ENCODE measurements at regions not wholly inside any gene's neighbourhood (a gene's known extent, or its start where the extent isn't known, plus 50 kb on each side); places are given as distances from the start of the nearest gene placed in this dataset.
A peak's percentile ranks its signal among the peaks of the same experiment; 100 is the strongest.

DNA sequence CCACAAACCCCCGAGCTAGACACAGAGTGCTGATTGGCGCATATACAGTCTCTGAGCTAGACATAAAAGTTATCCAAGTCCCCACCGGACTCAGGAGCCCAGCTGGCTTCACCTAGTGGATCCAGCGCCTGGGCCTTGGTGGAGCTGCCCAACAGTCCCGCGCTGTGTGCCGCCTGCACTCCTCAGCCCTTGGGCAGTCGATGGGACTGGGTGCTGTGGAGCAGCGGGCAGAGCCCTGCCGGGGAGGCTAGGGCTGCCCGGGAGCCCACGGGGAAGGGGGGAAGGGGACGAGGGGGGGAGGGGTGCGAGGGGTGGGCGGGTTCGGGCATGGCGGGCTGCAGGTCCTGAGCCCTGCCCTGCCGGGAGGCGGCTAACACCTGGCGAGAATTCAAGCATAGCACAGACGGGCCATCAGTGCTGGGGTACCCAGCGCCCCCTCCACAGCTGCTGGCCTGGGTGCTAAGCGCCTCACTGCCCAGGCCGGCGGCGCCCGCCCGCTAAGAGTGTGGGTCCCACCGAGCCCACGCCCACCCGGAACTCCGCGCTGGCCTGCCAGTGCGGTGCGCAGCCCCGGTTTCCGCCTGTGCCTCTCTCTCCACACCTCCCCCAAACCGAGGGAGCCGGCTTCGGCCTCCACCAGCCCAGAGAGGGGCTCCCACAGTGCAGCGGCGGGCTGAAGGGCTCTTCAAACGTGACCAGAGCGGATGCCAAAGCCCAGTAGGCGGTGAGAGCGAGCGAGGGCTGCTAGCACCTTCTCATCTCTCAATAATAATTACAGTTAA lies 391.2 kb upstream of the NUDT12 start:
- ChIA-PET CTCF (no interaction called here), POLR2A (no interaction called here)
- no peak overlapping the region for H3K27ac ChIP-seq (ENCODE audit: extremely low read depth, low read depth, low read length)
- no peak overlapping the region for H3K4me3 ChIP-seq (ENCODE audit: low read depth, low read length)
- H3K4me1 ChIP-seq (ENCODE audit: control insufficient read depth, insufficient read depth, low read length) = no peaks in the 10 kb centered on the region
- no peaks in the 10 kb centered on the region for H3K36me3 ChIP-seq (ENCODE audit: control insufficient read depth in 2 of 2, insufficient read depth in 1 of 2, low read length in 2 of 2)
- no peaks in the 10 kb centered on the region for H3K9me3 ChIP-seq (ENCODE audit: control insufficient read depth, insufficient read depth, low read depth, low read length)
- TF ChIP-seq ZNF138 (tag by site-specific recombination; IDR thresholded peaks at IDR 0.05; ENCODE audit: borderline replicate concordance) (no peak), ZNF157 (tag by site-specific recombination; IDR thresholded peaks at IDR 0.05) (no peak), MYNN (tag by site-specific recombination; IDR thresholded peaks at IDR 0.05; ENCODE audit: borderline replicate concordance) (no peak), ZNF549 (tag by site-specific recombination; IDR thresholded peaks at IDR 0.05) (0 out of 2 replicates have a peak, but pooled peaks have one; percentile 9), ZNF202 (tag by site-specific recombination; IDR thresholded peaks at IDR 0.05; ENCODE audit: borderline replicate concordance) (0 out of 2 replicates have a peak, but pooled peaks have one; percentile 24), ZNF624 (tag by site-specific recombination; IDR thresholded peaks at IDR 0.05) (no peak), ZNF184 (tag by site-specific recombination; IDR thresholded peaks at IDR 0.05) (no peak), ZNF623 (tag by site-specific recombination; IDR thresholded peaks at IDR 0.05) (no peak), ZNF660 (tag by site-specific recombination; IDR thresholded peaks at IDR 0.05) (no peak), AEBP2 (tag by site-specific recombination; IDR thresholded peaks at IDR 0.05; ENCODE audit: borderline replicate concordance) (no peak), ZNF114 (tag by site-specific recombination; IDR thresholded peaks at IDR 0.05) (no peak), ZNF843 (tag by site-specific recombination; IDR thresholded peaks at IDR 0.05) (no peak), YY2 (tag by site-specific recombination; IDR thresholded peaks at IDR 0.05) (no peak)
- TF ChIP-seq, protein P1, sequence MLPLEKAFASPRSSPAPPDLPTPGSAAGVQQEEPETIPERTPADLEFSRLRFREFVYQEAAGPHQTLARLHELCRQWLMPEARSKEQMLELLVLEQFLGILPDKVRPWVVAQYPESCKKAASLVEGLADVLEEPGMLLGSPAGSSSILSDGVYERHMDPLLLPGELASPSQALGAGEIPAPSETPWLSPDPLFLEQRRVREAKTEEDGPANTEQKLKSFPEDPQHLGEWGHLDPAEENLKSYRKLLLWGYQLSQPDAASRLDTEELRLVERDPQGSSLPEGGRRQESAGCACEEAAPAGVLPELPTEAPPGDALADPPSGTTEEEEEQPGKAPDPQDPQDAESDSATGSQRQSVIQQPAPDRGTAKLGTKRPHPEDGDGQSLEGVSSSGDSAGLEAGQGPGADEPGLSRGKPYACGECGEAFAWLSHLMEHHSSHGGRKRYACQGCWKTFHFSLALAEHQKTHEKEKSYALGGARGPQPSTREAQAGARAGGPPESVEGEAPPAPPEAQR (tag by site-specific recombination; IDR thresholded peaks at IDR 0.05) = no peak

DNA sequence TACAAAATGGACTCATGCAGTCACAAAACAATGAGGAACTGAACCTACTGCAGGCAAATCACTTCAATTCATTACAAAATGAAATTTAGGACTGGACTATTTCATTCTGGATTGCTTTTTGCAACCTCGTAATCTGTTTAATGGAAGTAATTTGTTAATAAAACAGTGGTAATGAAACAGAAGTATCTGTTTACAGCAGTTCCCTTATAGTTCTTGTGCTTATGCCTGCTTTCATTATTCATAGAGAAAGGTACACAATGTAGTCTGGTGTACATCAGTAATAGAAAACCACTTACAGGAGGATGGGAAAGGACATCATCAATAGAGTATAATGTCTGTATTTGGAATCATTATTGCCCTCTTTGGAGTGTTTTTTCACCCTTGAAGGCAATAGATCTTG lies 389.2 kb upstream of the NUDT12 start:
- ChIA-PET CTCF (no interaction called here), POLR2A (no interaction called here)
- no peaks in the 10 kb centered on the region for H3K36me3 ChIP-seq (ENCODE audit: control insufficient read depth in 2 of 2, insufficient read depth in 1 of 2, low read length in 2 of 2)
- no peaks in the 10 kb centered on the region for H3K9me3 ChIP-seq (ENCODE audit: control insufficient read depth, insufficient read depth, low read depth, low read length)
- H3K4me1 ChIP-seq (ENCODE audit: control insufficient read depth, insufficient read depth, low read length) = no peaks in the 10 kb centered on the region
- TF ChIP-seq ZNF311 (tag by site-specific recombination; IDR thresholded peaks at IDR 0.05; ENCODE audit: borderline replicate concordance) = no peak
- TF ChIP-seq ZNF266 (tag by site-specific recombination; IDR thresholded peaks at IDR 0.05; ENCODE audit: low read depth) = no peak
- TF ChIP-seq ZNF610 (tag by site-specific recombination; IDR thresholded peaks at IDR 0.05; ENCODE audit: borderline replicate concordance) = no peak
- no peak for TF ChIP-seq ZNF146 (tag by site-specific recombination; IDR thresholded peaks at IDR 0.05)
- no peak for TF ChIP-seq ZNF629 (tag by site-specific recombination; IDR thresholded peaks at IDR 0.05)
- TF ChIP-seq, protein P2, sequence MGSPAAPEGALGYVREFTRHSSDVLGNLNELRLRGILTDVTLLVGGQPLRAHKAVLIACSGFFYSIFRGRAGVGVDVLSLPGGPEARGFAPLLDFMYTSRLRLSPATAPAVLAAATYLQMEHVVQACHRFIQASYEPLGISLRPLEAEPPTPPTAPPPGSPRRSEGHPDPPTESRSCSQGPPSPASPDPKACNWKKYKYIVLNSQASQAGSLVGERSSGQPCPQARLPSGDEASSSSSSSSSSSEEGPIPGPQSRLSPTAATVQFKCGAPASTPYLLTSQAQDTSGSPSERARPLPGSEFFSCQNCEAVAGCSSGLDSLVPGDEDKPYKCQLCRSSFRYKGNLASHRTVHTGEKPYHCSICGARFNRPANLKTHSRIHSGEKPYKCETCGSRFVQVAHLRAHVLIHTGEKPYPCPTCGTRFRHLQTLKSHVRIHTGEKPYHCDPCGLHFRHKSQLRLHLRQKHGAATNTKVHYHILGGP (tag by site-specific recombination; IDR thresholded peaks at IDR 0.05) = no peak
- H3K27ac ChIP-seq (ENCODE audit: extremely low read depth, low read depth, low read length) = no peak overlapping the region
- H3K4me3 ChIP-seq (ENCODE audit: low read depth, low read length) = no peak overlapping the region

Data from HEK293 (cell line).